ENCODE measurements at regions not wholly inside any gene's neighbourhood (a gene's known extent, or its start where the extent isn't known, plus 50 kb on each side); places are given as distances from the start of the nearest gene placed in this dataset.
"Not testable (repeated sequence)": the region's sequence is repeated elsewhere in the genome, so short reads cannot be mapped to it uniquely, and the experiment has no call there.

- no peak for DNase-seq
These were observed 53.6 kb downstream of the ARF6 start for GRCh38 chr14:49946320-49947141.

GRCh38 chr14:49947506-49947905 is 54.6 kb downstream of the ARF6 start:
- DNase-seq: no peak

- no peak for DNase-seq
These were observed 57.7 kb downstream of the ARF6 start for GRCh38 chr14:49950275-49951228.

GRCh38 chr14:49951229-49951607 is 58.3 kb downstream of the ARF6 start:
- no peak for DNase-seq

- DNase-seq: no peak
These were observed 58.9 kb downstream of the ARF6 start for GRCh38 chr14:49951691-49952345.

- DNase-seq: no peak
These were observed 60.3 kb downstream of the ARF6 start for GRCh38 chr14:49953196-49953595.

GRCh38 chr14:49954171-49954631 is 61.3 kb downstream of the ARF6 start:
- no peak for DNase-seq

- DNase-seq: no peak
These were observed 62.1 kb downstream of the ARF6 start for GRCh38 chr14:49955024-49955423.

GRCh38 chr14:49957089-49957852 is 64.4 kb downstream of the ARF6 start:
- DNase-seq: no peak

- no peak for DNase-seq
These were observed 67.0 kb downstream of the ARF6 start for GRCh38 chr14:49959822-49960408.

- DNase-seq: no peak
These were observed 67.6 kb downstream of the ARF6 start for GRCh38 chr14:49960453-49960852.

GRCh38 chr14:49961270-49962222 is 68.7 kb downstream of the ARF6 start:
- no peak for DNase-seq

- no peak for DNase-seq
These were observed 69.7 kb downstream of the ARF6 start for GRCh38 chr14:49962621-49963020.

GRCh38 chr14:49965068-49965651 is 72.3 kb downstream of the ARF6 start:
- DNase-seq: not testable (repeated sequence)

- no peak for DNase-seq
These were observed 73.5 kb downstream of the ARF6 start for GRCh38 chr14:49966304-49966809.

- DNase-seq: no peak
These were observed 74.2 kb downstream of the ARF6 start for GRCh38 chr14:49966971-49967630.

- DNase-seq: no peak
These were observed 77.1 kb downstream of the ARF6 start for GRCh38 chr14:49969961-49970360.

GRCh38 chr14:49970474-49971147 is 77.7 kb downstream of the ARF6 start:
- DNase-seq: no peak
